ENCODE measurements at regions not wholly inside any gene's neighbourhood (a gene's known extent, or its start where the extent isn't known, plus 50 kb on each side); places are given as distances from the start of the nearest gene placed in this dataset.

GRCh38 chr3:40615918-40616819 lies 91.4 kb downstream of the ZNF621 start:
- H3K4me3 ChIP-seq (ENCODE audit: low read depth in 1 of 2, low read length in 2 of 2) = peak overlapping the region in 1 of 2 donors; percentile 13
- H3K36me3 ChIP-seq (ENCODE audit: control insufficient read depth in 2 of 2, insufficient read depth in 2 of 2, low read length in 1 of 2) = no peaks in the 10 kb centered on the region

GRCh38 chr3:40617084-40617483 lies 92.3 kb downstream of the ZNF621 start:
- no peak overlapping the region for H3K27ac ChIP-seq (ENCODE audit: low read depth in 2 of 2, low read length in 1 of 2)
- no peak overlapping the region for H3K4me3 ChIP-seq (ENCODE audit: low read depth in 1 of 2, low read length in 2 of 2)
- H3K27me3 ChIP-seq (ENCODE audit: control insufficient read depth in 1 of 2, insufficient read depth in 2 of 2, low read length in 2 of 2) = no peaks in the 10 kb centered on the region
- WGBS, 2 donors = 66 to 87% methylated on average over 3 of the region's 3 CpGs
- H3K36me3 ChIP-seq (ENCODE audit: control insufficient read depth in 2 of 2, insufficient read depth in 2 of 2, low read length in 1 of 2) = no peaks in the 10 kb centered on the region
- no peaks in the 10 kb centered on the region for H3K9me3 ChIP-seq (ENCODE audit: control insufficient read depth in 2 of 2, insufficient read depth in 1 of 2, low read depth in 1 of 2, low read length in 1 of 2)
- peaks cover 2 to 6% of the 10 kb centered on the region in 2 donors for H3K4me1 ChIP-seq (ENCODE audit: control insufficient read depth in 2 of 2, insufficient read depth in 2 of 2, low read length in 1 of 2)

More at GRCh38 chr3:40615918-40616819, 91.4 kb downstream of the ZNF621 start:
- Histone ChIP-seq H3K27ac (ENCODE audit: low read depth in 2 of 2, low read length in 1 of 2) (no peak overlapping the region), H3K4me1 (ENCODE audit: control insufficient read depth in 2 of 2, insufficient read depth in 2 of 2, low read length in 1 of 2) (peaks cover 2 to 6% of the 10 kb centered on the region in 2 donors), H3K9me3 (ENCODE audit: control insufficient read depth in 2 of 2, insufficient read depth in 1 of 2, low read depth in 1 of 2, low read length in 1 of 2) (no peaks in the 10 kb centered on the region), H3K27me3 (ENCODE audit: control insufficient read depth in 1 of 2, insufficient read depth in 2 of 2, low read length in 2 of 2) (no peaks in the 10 kb centered on the region)
- WGBS, 2 donors = 62 to 64% methylated on average over 16 of the region's 16 CpGs

- Histone ChIP-seq H3K9me3 (ENCODE audit: control insufficient read depth in 2 of 2, insufficient read depth in 1 of 2, low read depth in 1 of 2, low read length in 1 of 2) (no peaks in the 10 kb centered on the region), H3K27me3 (ENCODE audit: control insufficient read depth in 1 of 2, insufficient read depth in 2 of 2, low read length in 2 of 2) (no peaks in the 10 kb centered on the region), H3K4me3 (ENCODE audit: low read depth in 1 of 2, low read length in 2 of 2) (no peak overlapping the region), H3K4me1 (ENCODE audit: control insufficient read depth in 2 of 2, insufficient read depth in 2 of 2, low read length in 1 of 2) (peaks cover 2 to 6% of the 10 kb centered on the region in 2 donors), H3K36me3 (ENCODE audit: control insufficient read depth in 2 of 2, insufficient read depth in 2 of 2, low read length in 1 of 2) (no peaks in the 10 kb centered on the region), H3K27ac (ENCODE audit: low read depth in 2 of 2, low read length in 1 of 2) (no peak overlapping the region)
Observed at GRCh38 chr3:40618158-40618557, 93.4 kb downstream of the ZNF621 start.

GRCh38 chr3:40620151-40620550 lies 95.4 kb downstream of the ZNF621 start:
- Histone ChIP-seq H3K4me1 (ENCODE audit: control insufficient read depth in 2 of 2, insufficient read depth in 2 of 2, low read length in 1 of 2) (peaks cover 2 to 6% of the 10 kb centered on the region in 2 donors), H3K9me3 (ENCODE audit: control insufficient read depth in 2 of 2, insufficient read depth in 1 of 2, low read depth in 1 of 2, low read length in 1 of 2) (peaks cover 0 to 2% of the 10 kb centered on the region in 2 donors), H3K27me3 (ENCODE audit: control insufficient read depth in 1 of 2, insufficient read depth in 2 of 2, low read length in 2 of 2) (no peaks in the 10 kb centered on the region), H3K4me3 (ENCODE audit: low read depth in 1 of 2, low read length in 2 of 2) (no peak overlapping the region), H3K27ac (ENCODE audit: low read depth in 2 of 2, low read length in 1 of 2) (peak overlapping the region in 1 of 2 donors; percentile 0), H3K36me3 (ENCODE audit: control insufficient read depth in 2 of 2, insufficient read depth in 2 of 2, low read length in 1 of 2) (no peaks in the 10 kb centered on the region)
- WGBS, 2 donors = 39 to 59% methylated on average over 2 of the region's 2 CpGs

- Histone ChIP-seq H3K4me1 (ENCODE audit: control insufficient read depth in 2 of 2, insufficient read depth in 2 of 2, low read length in 1 of 2) (peaks cover 0 to 2% of the 10 kb centered on the region in 2 donors), H3K27me3 (ENCODE audit: control insufficient read depth in 1 of 2, insufficient read depth in 2 of 2, low read length in 2 of 2) (no peaks in the 10 kb centered on the region), H3K9me3 (ENCODE audit: control insufficient read depth in 2 of 2, insufficient read depth in 1 of 2, low read depth in 1 of 2, low read length in 1 of 2) (peaks cover 0 to 2% of the 10 kb centered on the region in 2 donors), H3K36me3 (ENCODE audit: control insufficient read depth in 2 of 2, insufficient read depth in 2 of 2, low read length in 1 of 2) (no peaks in the 10 kb centered on the region), H3K27ac (ENCODE audit: low read depth in 2 of 2, low read length in 1 of 2) (no peak overlapping the region), H3K4me3 (ENCODE audit: low read depth in 1 of 2, low read length in 2 of 2) (no peak overlapping the region)
- WGBS, 2 donors = 62 to 76% methylated on average over 4 of the region's 4 CpGs
Observed at GRCh38 chr3:40621252-40621651, 96.5 kb downstream of the ZNF621 start.

- Histone ChIP-seq H3K9me3 (ENCODE audit: control insufficient read depth in 2 of 2, insufficient read depth in 1 of 2, low read depth in 1 of 2, low read length in 1 of 2) (peaks cover 2 to 4% of the 10 kb centered on the region in 2 donors), H3K36me3 (ENCODE audit: control insufficient read depth in 2 of 2, insufficient read depth in 2 of 2, low read length in 1 of 2) (no peaks in the 10 kb centered on the region), H3K27me3 (ENCODE audit: control insufficient read depth in 1 of 2, insufficient read depth in 2 of 2, low read length in 2 of 2) (no peaks in the 10 kb centered on the region), H3K27ac (ENCODE audit: low read depth in 2 of 2, low read length in 1 of 2) (peak overlapping the region in 1 of 2 donors; percentile 46), H3K4me3 (ENCODE audit: low read depth in 1 of 2, low read length in 2 of 2) (no peak overlapping the region), H3K4me1 (ENCODE audit: control insufficient read depth in 2 of 2, insufficient read depth in 2 of 2, low read length in 1 of 2) (peaks cover 0 to 2% of the 10 kb centered on the region in 2 donors)
- WGBS, 2 donors = 18 to 29% methylated on average over 1 of the region's 1 CpG
Observed at GRCh38 chr3:40623567-40623966, 98.8 kb downstream of the ZNF621 start.

- Histone ChIP-seq H3K9me3 (ENCODE audit: control insufficient read depth in 2 of 2, insufficient read depth in 1 of 2, low read depth in 1 of 2, low read length in 1 of 2) (peaks cover 4 to 5% of the 10 kb centered on the region in 2 donors), H3K4me1 (ENCODE audit: control insufficient read depth in 2 of 2, insufficient read depth in 2 of 2, low read length in 1 of 2) (peaks cover 0 to 2% of the 10 kb centered on the region in 2 donors), H3K36me3 (ENCODE audit: control insufficient read depth in 2 of 2, insufficient read depth in 2 of 2, low read length in 1 of 2) (no peaks in the 10 kb centered on the region), H3K4me3 (ENCODE audit: low read depth in 1 of 2, low read length in 2 of 2) (no peak overlapping the region), H3K27ac (ENCODE audit: low read depth in 2 of 2, low read length in 1 of 2) (no peak overlapping the region), H3K27me3 (ENCODE audit: control insufficient read depth in 1 of 2, insufficient read depth in 2 of 2, low read length in 2 of 2) (no peaks in the 10 kb centered on the region)
- WGBS, 2 donors = 85 to 90% methylated on average over 2 of the region's 2 CpGs
Observed at GRCh38 chr3:40624189-40624769, 99.5 kb downstream of the ZNF621 start.

GRCh38 chr3:40627095-40627494 lies 102.3 kb downstream of the ZNF621 start:
- WGBS, 2 donors = 78 to 82% methylated on average over 1 of the region's 1 CpG
- Histone ChIP-seq H3K36me3 (ENCODE audit: control insufficient read depth in 2 of 2, insufficient read depth in 2 of 2, low read length in 1 of 2) (no peaks in the 10 kb centered on the region), H3K9me3 (ENCODE audit: control insufficient read depth in 2 of 2, insufficient read depth in 1 of 2, low read depth in 1 of 2, low read length in 1 of 2) (peaks cover 4 to 7% of the 10 kb centered on the region in 2 donors), H3K27me3 (ENCODE audit: control insufficient read depth in 1 of 2, insufficient read depth in 2 of 2, low read length in 2 of 2) (no peaks in the 10 kb centered on the region), H3K4me1 (ENCODE audit: control insufficient read depth in 2 of 2, insufficient read depth in 2 of 2, low read length in 1 of 2) (peaks cover 0 to 2% of the 10 kb centered on the region in 2 donors), H3K27ac (ENCODE audit: low read depth in 2 of 2, low read length in 1 of 2) (no peak overlapping the region), H3K4me3 (ENCODE audit: low read depth in 1 of 2, low read length in 2 of 2) (no peak overlapping the region)

- WGBS, 2 donors = 88 to 91% methylated on average over 3 of the region's 3 CpGs
- H3K9me3 ChIP-seq (ENCODE audit: control insufficient read depth in 2 of 2, insufficient read depth in 1 of 2, low read depth in 1 of 2, low read length in 1 of 2) = peaks cover 4 to 7% of the 10 kb centered on the region in 2 donors
- H3K4me1 ChIP-seq (ENCODE audit: control insufficient read depth in 2 of 2, insufficient read depth in 2 of 2, low read length in 1 of 2) = peaks cover 0 to 2% of the 10 kb centered on the region in 2 donors
Observed at GRCh38 chr3:40628984-40629383, 104.2 kb downstream of the ZNF621 start.

More at GRCh38 chr3:40628984-40629383, 104.2 kb downstream of the ZNF621 start:
- Histone ChIP-seq H3K27me3 (ENCODE audit: control insufficient read depth in 1 of 2, insufficient read depth in 2 of 2, low read length in 2 of 2) (no peaks in the 10 kb centered on the region), H3K36me3 (ENCODE audit: control insufficient read depth in 2 of 2, insufficient read depth in 2 of 2, low read length in 1 of 2) (no peaks in the 10 kb centered on the region), H3K27ac (ENCODE audit: low read depth in 2 of 2, low read length in 1 of 2) (no peak overlapping the region), H3K4me3 (ENCODE audit: low read depth in 1 of 2, low read length in 2 of 2) (no peak overlapping the region)

All from esophagus (tissue), 2 donors.